Thymus (tissue), 11 donors: ENCODE measurements at regions not wholly inside any gene's neighbourhood (a gene's known extent, or its start where the extent isn't known, plus 50 kb on each side); places are given as distances from the start of the nearest gene placed in this dataset.

Experiments
- DNase-seq, 9 donors: peaks; one replicate each; pipeline ENCODE4 v3.0.0-alpha.2; 2013; ENCODE audit warnings: low spot score in 9 of 9, low read depth in 6 of 9, missing footprints in 1 of 9
- H3K27ac ChIP-seq, 2 donors: one replicate each; pipeline ENCODE4 v1.5.1; 2013; ENCODE audit warnings: control low read depth in 1 of 2, low read depth in 1 of 2, low read length in 1 of 2, mild to moderate bottlenecking in 1 of 2, moderate library complexity in 1 of 2
- H3K27me3 ChIP-seq, 2 donors: one replicate each; pipeline ENCODE4 v1.5.1; 2013; ENCODE audit warnings: low read length in 1 of 2; ENCODE audit not compliant: control insufficient read depth in 2 of 2, insufficient read depth in 1 of 2
- H3K36me3 ChIP-seq, 2 donors: one replicate each; pipeline ENCODE4 v1.5.1; 2013; ENCODE audit warnings: low read length in 1 of 2, mild to moderate bottlenecking in 1 of 2, moderate library complexity in 1 of 2; ENCODE audit not compliant: control insufficient read depth in 2 of 2, insufficient read depth in 2 of 2
- H3K4me1 ChIP-seq, 2 donors: one replicate each; pipeline ENCODE4 v1.5.1; 2013; ENCODE audit warnings: low read length in 2 of 2; ENCODE audit not compliant: control insufficient read depth in 2 of 2, insufficient read depth in 2 of 2
- H3K4me3 ChIP-seq, 2 donors: one replicate each; pipeline ENCODE4 v1.5.1; 2013; ENCODE audit warnings: low read length in 2 of 2, control low read depth in 1 of 2, mild to moderate bottlenecking in 1 of 2
- H3K9me3 ChIP-seq, 2 donors: one replicate each; pipeline ENCODE4 v1.5.1; 2013; ENCODE audit warnings: low read length in 1 of 2, mild to moderate bottlenecking in 1 of 2; ENCODE audit not compliant: control insufficient read depth in 2 of 2, insufficient read depth in 1 of 2
- WGBS: extraction: QIAGEN DNeasy Blood & Tissue Kit; methylation state at CpG from one replicate; pipeline ENCODE4 v1.1.7; 2013; 5-methylcytosine and 5-hydroxymethylcytosine counted together
- donor health status: healthy.

DNA sequence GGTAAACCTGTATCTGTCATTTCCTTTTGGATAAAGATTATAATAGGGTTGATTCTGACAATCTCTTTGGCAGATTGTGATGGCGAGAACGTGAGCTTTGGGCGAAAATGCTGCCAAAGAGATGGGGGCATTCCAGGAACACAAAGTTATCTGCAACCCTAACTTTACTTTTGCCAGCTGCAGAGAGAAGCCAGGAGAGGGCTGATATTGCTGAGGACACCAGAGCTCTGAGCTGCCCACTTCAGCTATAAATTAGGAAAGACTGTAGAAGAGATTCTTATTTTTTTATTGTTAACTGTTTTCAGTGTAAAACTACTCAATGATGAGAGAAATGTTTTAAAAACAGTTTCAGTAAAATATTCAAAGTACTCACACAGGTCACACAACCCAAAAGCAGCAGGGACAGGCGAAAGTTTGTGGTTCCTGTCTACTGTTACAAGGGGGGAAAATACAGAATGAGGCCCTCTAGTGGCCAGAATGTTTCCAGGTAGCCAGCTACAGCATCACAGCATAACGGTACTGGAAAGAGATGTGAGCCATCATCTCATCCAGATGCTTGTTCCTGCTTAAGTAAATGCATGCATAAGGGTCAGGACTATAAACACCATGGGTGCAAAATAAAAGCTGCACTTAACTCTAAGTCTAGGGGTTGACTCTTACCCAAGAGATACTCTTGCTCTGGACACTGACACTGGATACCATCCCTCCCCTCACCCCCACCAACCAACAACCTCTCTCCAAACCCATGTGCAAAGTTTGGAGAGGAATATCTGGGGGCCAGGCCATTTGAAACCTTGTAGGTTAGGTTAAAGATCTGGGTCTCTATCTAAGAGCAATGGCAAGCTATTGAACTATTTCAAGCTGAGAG lies 498.4 kb downstream of the RMST start:
- no peaks in the 10 kb centered on the region for H3K27me3 ChIP-seq
- H3K4me3 ChIP-seq = no peak overlapping the region
- no peaks in the 10 kb centered on the region for H3K36me3 ChIP-seq
- no peaks in the 10 kb centered on the region for H3K9me3 ChIP-seq
- H3K4me1 ChIP-seq = no peaks in the 10 kb centered on the region
- WGBS = 69% methylated on average over 5 of the region's 5 CpGs
- no peak overlapping the region for H3K27ac ChIP-seq
- peak in 3 of 9 donors; percentile 2 to 25 (median 18) for DNase-seq

DNA sequence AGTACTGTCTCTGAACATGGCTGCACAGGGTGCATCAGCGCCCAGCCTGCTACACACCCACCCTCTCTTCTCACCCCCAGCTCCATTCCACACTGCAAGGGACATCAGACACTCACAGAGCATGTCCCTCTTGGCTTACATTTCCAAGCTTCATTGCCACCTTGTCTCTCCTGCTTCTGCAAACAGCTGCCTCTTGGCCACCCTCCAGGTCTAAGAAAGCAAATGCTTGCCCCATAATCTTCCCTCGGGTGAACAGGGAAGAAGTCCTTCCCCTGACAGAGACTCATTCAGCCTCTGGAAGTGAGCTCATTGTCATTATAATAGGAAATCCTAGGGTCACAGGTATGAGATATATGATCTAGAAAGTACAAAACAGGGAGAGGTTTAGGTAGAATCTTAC lies 505.2 kb downstream of the RMST start:
- Histone ChIP-seq H3K4me1 (no peaks in the 10 kb centered on the region), H3K9me3 (no peaks in the 10 kb centered on the region), H3K4me3 (no peak overlapping the region), H3K27me3 (no peaks in the 10 kb centered on the region), H3K27ac (no peak overlapping the region), H3K36me3 (no peaks in the 10 kb centered on the region)
- DNase-seq = no peak
- 74% methylated on average over 2 of the region's 2 CpGs for WGBS

DNA sequence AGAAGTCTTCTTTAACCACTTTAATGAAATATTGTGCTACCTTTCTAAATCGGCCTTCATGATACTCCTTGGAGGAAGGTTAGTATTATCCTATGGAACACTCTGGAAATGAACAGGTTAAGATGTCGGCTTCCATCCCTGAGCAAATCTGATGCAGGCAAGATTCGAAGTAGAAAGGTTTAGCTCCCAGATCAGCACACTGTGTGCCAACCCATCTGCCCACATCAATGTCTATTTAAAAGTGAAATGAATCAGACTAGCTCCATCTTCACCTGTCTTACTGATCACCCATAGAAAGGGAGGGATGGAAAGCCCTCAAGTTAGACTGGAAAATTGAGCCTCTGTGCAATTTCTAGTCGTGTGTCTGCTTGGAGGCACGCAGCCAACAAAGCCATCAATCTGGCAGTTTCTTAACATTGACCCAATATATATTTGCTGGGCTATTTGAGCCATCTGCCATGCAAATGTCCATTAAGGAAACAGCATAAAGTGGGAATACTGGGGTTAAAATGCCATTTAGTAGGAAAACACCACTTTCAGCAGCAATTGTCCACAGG lies 506.1 kb downstream of the RMST start:
- no peaks in the 10 kb centered on the region for H3K27me3 ChIP-seq
- H3K4me1 ChIP-seq = no peaks in the 10 kb centered on the region
- no peak for DNase-seq
- no peaks in the 10 kb centered on the region for H3K9me3 ChIP-seq
- no peak overlapping the region for H3K27ac ChIP-seq
- WGBS = 81% methylated on average over 5 of the region's 5 CpGs
- no peak overlapping the region for H3K4me3 ChIP-seq
- no peaks in the 10 kb centered on the region for H3K36me3 ChIP-seq

DNA sequence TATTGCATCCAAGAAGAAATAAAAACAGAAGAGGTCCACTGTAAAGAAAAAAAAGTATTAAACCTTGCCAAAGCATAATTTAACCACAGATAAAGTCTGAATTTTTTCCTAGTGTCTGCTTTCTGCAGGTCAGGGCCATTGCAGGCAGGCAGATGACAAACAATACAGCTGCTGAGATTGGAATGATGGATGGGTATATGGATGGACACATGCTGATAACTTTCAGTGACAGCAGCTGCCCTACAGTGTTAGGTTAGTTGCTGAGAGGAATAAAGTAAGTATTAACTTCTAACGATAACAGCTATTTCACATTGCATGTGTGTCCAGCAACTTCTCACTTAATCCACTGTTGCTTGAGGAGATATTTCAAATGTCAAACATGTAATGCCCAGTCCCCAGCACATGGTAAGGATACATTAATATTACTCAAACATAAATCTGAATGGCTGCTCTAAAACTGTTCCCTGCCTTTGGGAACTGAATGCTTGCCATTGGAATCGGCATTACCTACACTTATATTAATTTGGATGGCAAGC lies 515.3 kb downstream of the RMST start:
- 97% methylated on average over 2 of the region's 2 CpGs for WGBS

DNA sequence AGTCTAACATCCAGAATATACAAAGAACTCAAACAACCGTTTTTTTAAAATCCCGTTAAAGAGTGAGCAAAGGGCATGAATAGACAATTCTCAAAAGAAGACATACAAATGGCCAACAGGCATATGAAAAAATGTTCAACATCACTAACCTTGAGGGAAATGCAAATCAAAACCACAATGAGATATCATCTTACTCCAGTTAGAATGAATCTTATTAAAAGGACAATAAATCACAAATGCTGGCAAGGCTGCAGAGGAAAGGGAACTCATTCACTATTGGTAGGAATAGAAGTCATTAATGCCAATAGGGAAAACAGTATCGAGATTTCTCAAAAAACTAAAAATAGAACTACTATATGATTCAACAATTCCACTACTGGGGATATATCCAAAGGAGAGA lies 520.1 kb downstream of the RMST start:
- Histone ChIP-seq H3K4me3 (no peak overlapping the region), H3K4me1 (no peaks in the 10 kb centered on the region), H3K27me3 (no peaks in the 10 kb centered on the region), H3K9me3 (no peaks in the 10 kb centered on the region), H3K27ac (no peak overlapping the region), H3K36me3 (no peaks in the 10 kb centered on the region)
- 96% methylated on average over 3 of the region's 3 CpGs for WGBS
- no peak for DNase-seq

More for the DNA sequence above, 515.3 kb downstream of the RMST start:
- Histone ChIP-seq H3K4me1 (no peaks in the 10 kb centered on the region), H3K27me3 (no peaks in the 10 kb centered on the region), H3K27ac (no peak overlapping the region), H3K9me3 (no peaks in the 10 kb centered on the region), H3K4me3 (no peak overlapping the region), H3K36me3 (no peaks in the 10 kb centered on the region)
- no peak for DNase-seq

DNA sequence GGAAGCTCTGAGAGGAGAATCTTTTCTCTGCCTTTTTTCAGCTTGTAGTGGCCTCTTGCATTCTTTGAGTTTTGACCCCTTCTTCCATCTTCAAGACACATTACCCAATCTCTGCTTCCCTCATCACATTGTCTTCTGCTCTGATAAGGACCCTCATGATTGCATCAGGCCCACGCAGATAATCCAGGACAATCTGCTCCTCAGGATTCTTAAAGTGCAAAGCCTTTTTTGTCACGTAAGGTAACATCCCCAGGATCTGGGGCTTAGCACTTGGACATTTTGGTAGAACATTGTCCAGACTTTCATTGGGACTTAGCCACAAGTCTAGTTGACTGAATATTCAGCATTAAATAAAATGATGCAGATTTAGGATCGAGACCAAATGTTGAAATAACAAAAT lies 521.2 kb downstream of the RMST start:
- Histone ChIP-seq H3K4me3 (no peak overlapping the region), H3K4me1 (no peaks in the 10 kb centered on the region), H3K27me3 (no peaks in the 10 kb centered on the region), H3K36me3 (no peaks in the 10 kb centered on the region), H3K9me3 (no peaks in the 10 kb centered on the region), H3K27ac (no peak overlapping the region)
- 90% methylated on average over 3 of the region's 3 CpGs for WGBS
- DNase-seq = no peak

DNA sequence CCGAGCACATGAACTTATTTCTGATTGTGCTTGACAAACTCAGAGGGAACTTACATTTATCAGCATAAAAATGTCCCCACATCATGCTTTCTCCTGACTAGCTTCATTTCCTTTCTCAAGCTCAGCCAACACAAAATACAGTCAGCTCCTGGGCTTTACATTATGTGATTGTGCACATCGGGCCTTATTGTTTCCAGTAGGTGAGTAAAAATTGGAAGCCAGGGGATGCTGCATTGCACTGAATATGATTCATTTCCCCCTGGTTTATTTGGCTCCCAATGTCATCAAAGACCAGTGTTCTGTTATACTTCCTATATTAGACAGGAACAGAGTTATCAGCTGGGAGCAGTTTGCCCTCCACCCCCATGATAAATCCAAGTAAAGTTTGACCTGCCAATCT lies 521.8 kb downstream of the RMST start:
- no peaks in the 10 kb centered on the region for H3K27me3 ChIP-seq
- DNase-seq = no peak
- no peak overlapping the region for H3K27ac ChIP-seq
- no peaks in the 10 kb centered on the region for H3K36me3 ChIP-seq
- H3K4me1 ChIP-seq = no peaks in the 10 kb centered on the region
- H3K4me3 ChIP-seq = no peak overlapping the region
- 82% methylated on average over 2 of the region's 2 CpGs for WGBS
- H3K9me3 ChIP-seq = no peaks in the 10 kb centered on the region

DNA sequence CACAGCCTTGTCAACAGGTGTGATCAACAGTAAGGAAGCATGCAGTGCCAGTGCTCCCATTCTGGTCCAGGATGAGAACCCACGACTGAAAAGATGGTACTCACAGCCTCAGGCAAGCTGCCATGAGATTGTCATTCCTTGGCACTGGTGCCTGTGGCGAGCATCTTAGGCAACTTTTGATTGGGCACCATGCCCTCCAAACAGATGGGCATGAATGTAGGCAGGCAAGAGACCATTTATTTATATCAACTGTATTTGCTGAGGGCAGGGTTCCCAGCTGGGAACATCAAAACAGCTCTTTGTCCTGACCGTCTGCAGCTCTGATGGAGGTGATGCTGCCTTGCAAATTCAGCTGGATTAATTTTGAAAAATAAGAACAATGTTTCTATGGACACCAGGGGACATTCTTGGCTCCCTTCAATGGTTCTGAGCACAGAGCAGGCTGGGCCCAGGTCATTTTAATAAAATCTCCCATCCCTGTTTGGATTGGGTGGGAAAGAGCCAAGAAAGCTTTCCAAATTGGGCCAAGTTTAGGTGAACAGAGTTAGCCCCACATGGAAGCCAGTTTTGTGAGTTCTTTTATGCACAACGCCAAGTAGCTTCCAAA lies 522.5 kb downstream of the RMST start:
- Histone ChIP-seq H3K4me1 (no peaks in the 10 kb centered on the region), H3K27ac (no peak overlapping the region), H3K27me3 (no peaks in the 10 kb centered on the region), H3K9me3 (no peaks in the 10 kb centered on the region), H3K36me3 (no peaks in the 10 kb centered on the region), H3K4me3 (no peak overlapping the region)
- no peak for DNase-seq
- WGBS = 91% methylated on average over 4 of the region's 4 CpGs

DNA sequence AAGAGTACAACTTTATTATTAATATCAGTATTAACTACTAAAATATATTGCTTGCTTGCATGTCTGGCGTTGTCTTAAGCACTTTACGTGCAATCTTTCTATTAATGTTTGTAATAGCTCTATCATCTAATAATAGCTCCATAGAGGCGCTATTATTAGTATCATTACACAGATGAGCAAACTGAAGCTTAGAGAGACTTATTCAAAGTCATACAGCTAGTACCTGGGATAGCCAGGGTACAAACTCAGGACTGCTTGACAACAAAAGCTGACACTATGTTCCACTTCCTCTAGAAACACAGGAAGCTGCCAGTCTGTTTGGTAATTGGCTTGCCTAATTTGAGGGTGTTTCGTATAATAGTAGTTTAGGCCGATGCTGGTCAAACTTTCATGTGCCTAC lies 523.2 kb downstream of the RMST start:
- H3K9me3 ChIP-seq = no peaks in the 10 kb centered on the region
- H3K27ac ChIP-seq = no peak overlapping the region
- WGBS = 94% methylated on average over 5 of the region's 5 CpGs

More for the DNA sequence above, 523.2 kb downstream of the RMST start:
- H3K4me3 ChIP-seq = no peak overlapping the region
- DNase-seq = no peak
- no peaks in the 10 kb centered on the region for H3K36me3 ChIP-seq
- no peaks in the 10 kb centered on the region for H3K4me1 ChIP-seq
- no peaks in the 10 kb centered on the region for H3K27me3 ChIP-seq
